ENCODE measurements at regions not wholly inside any gene's neighbourhood (a gene's known extent, or its start where the extent isn't known, plus 50 kb on each side); places are given as distances from the start of the nearest gene placed in this dataset.

DNA sequence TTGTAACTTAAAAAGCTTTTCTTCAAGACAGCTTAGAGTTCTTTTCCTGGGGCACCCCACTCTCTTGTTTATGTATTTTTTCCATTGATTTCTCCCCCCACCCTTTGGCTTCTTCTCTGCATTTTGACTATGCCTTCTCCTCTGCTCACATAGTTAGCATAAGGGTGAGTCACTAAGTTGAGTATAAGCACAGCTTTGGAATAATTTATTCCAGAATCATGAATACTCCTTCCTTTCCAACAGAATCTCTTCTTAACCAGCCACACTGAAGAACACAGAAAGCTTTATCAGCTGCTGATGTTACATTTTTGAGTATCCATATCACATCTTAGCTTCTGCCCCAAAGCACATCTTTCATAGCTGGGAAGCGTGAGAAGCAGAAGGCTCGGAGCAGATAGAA lies 449.5 kb upstream of the MKI67 start:
- TF ChIP-seq, protein P1, sequence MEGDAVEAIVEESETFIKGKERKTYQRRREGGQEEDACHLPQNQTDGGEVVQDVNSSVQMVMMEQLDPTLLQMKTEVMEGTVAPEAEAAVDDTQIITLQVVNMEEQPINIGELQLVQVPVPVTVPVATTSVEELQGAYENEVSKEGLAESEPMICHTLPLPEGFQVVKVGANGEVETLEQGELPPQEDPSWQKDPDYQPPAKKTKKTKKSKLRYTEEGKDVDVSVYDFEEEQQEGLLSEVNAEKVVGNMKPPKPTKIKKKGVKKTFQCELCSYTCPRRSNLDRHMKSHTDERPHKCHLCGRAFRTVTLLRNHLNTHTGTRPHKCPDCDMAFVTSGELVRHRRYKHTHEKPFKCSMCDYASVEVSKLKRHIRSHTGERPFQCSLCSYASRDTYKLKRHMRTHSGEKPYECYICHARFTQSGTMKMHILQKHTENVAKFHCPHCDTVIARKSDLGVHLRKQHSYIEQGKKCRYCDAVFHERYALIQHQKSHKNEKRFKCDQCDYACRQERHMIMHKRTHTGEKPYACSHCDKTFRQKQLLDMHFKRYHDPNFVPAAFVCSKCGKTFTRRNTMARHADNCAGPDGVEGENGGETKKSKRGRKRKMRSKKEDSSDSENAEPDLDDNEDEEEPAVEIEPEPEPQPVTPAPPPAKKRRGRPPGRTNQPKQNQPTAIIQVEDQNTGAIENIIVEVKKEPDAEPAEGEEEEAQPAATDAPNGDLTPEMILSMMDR (IDR thresholded peaks at IDR 0.05; ENCODE audit: low read depth, low read length, missing input control) = no peak
- TF ChIP-seq JUND (IDR thresholded peaks at IDR 0.05) (no peak), YY1 (IDR thresholded peaks at IDR 0.05) (no peak)
- TF ChIP-seq, protein P2, sequence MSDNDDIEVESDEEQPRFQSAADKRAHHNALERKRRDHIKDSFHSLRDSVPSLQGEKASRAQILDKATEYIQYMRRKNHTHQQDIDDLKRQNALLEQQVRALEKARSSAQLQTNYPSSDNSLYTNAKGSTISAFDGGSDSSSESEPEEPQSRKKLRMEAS (IDR thresholded peaks at IDR 0.05) = no peak
- TF ChIP-seq, protein P3, sequence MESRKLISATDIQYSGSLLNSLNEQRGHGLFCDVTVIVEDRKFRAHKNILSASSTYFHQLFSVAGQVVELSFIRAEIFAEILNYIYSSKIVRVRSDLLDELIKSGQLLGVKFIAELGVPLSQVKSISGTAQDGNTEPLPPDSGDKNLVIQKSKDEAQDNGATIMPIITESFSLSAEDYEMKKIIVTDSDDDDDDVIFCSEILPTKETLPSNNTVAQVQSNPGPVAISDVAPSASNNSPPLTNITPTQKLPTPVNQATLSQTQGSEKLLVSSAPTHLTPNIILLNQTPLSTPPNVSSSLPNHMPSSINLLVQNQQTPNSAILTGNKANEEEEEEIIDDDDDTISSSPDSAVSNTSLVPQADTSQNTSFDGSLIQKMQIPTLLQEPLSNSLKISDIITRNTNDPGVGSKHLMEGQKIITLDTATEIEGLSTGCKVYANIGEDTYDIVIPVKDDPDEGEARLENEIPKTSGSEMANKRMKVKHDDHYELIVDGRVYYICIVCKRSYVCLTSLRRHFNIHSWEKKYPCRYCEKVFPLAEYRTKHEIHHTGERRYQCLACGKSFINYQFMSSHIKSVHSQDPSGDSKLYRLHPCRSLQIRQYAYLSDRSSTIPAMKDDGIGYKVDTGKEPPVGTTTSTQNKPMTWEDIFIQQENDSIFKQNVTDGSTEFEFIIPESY (IDR thresholded peaks at IDR 0.05) = no peak
- TF ChIP-seq, protein P4, sequence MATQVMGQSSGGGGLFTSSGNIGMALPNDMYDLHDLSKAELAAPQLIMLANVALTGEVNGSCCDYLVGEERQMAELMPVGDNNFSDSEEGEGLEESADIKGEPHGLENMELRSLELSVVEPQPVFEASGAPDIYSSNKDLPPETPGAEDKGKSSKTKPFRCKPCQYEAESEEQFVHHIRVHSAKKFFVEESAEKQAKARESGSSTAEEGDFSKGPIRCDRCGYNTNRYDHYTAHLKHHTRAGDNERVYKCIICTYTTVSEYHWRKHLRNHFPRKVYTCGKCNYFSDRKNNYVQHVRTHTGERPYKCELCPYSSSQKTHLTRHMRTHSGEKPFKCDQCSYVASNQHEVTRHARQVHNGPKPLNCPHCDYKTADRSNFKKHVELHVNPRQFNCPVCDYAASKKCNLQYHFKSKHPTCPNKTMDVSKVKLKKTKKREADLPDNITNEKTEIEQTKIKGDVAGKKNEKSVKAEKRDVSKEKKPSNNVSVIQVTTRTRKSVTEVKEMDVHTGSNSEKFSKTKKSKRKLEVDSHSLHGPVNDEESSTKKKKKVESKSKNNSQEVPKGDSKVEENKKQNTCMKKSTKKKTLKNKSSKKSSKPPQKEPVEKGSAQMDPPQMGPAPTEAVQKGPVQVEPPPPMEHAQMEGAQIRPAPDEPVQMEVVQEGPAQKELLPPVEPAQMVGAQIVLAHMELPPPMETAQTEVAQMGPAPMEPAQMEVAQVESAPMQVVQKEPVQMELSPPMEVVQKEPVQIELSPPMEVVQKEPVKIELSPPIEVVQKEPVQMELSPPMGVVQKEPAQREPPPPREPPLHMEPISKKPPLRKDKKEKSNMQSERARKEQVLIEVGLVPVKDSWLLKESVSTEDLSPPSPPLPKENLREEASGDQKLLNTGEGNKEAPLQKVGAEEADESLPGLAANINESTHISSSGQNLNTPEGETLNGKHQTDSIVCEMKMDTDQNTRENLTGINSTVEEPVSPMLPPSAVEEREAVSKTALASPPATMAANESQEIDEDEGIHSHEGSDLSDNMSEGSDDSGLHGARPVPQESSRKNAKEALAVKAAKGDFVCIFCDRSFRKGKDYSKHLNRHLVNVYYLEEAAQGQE (IDR thresholded peaks at IDR 0.05) = no peak

All from liver (tissue), 3 donors.